ENCODE measurements at regions not wholly inside any gene's neighbourhood (a gene's known extent, or its start where the extent isn't known, plus 50 kb on each side); places are given as distances from the start of the nearest gene placed in this dataset.

DNA sequence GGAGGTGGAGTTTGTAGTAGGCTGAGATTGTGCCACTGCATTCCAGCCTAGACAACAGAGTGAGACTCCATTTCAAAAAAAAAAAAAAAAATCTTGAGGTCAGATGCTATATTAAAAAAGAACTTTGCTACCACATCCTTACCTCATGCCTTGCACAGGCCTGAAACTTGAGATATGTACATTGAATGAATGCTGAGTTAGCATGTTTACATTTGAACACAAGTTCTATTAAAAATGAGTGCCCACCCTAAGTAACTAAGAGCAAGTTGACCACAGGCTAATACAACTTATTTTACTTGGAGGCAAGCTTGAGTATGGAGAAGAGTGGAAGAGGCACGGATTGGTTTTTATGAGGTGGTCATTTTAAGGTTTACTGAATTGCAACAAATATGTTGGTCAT, 276.6 kb upstream of the GATB start:
- TF ChIP-seq CTCF (IDR thresholded peaks at IDR 0.05) (no peak), EZH2phosphoT487 (IDR thresholded peaks at IDR 0.05) (no peak)
